GM12878 (cell line): ENCODE measurements at regions not wholly inside any gene's neighbourhood (a gene's known extent, or its start where the extent isn't known, plus 50 kb on each side); places are given as distances from the start of the nearest gene placed in this dataset.

Source experiments
- ATAC-seq: fragments of 200-7000 bp; cut with Tn5 transposase; 3 replicates; pipeline ENCODE4 v1.9.1; 2020; ENCODE audit warnings: mild to moderate bottlenecking, moderate library complexity
- BruUV-seq: library from RNA; stranded (reverse); fragments of 400-500 nt; replicated peaks from 2 replicates; lab custom pipeline; 2021; lab: Mats Ljungman, UMichigan
- CTCF ChIA-PET: fragments of 300-600 bp; sonication (Branson Sonifier 250); formaldehyde crosslinking; extraction: SDS; loops from one replicate; lab custom pipeline; 2021; ENCODE audit warnings: inconsistent platforms; lab: Yijun Ruan, JAX
- POLR2A ChIA-PET: fragments of 350-600 bp; formaldehyde crosslinking; extraction: SDS; loops from one replicate; lab custom pipeline; 2021; ENCODE audit warnings: inconsistent platforms; lab: Charles Lee
- RAD21 ChIA-PET: fragments of 300-600 bp; sonication (Branson Sonifier 250); formaldehyde crosslinking; loops from one replicate; lab custom pipeline; 2023; ENCODE audit warnings: antibody characterized with exemption; ENCODE audit not compliant: unreplicated experiment; lab: Charles Lee
- SMC1A ChIA-PET: fragments of 300-600 bp; sonication (Branson Sonifier 250); formaldehyde crosslinking; loops from one replicate; lab custom pipeline; 2023; ENCODE audit not compliant: unreplicated experiment, uncharacterized antibody; lab: Charles Lee
- DNase-seq: peaks from one replicate; pipeline ENCODE4 v3.0.0-alpha.2; 2011; ENCODE audit warnings: low read depth, low spot score
- FAIRE-seq: peaks from 3 replicates; lab custom pipeline; 2011; peaks lifted over from hg19 to GRCh38; lab: Jason Lieb, UNC
- H2AFZ ChIP-seq: 2 replicates; pipeline ENCODE4 v1.6.0; 2011; ENCODE audit warnings: low read depth, low read length, control low read depth; ENCODE audit not compliant: control insufficient read depth
- H3K27ac ChIP-seq: 2 replicates; pipeline ENCODE4 v1.5.1; 2011; ENCODE audit warnings: control low read depth; ENCODE audit not compliant: control insufficient read depth, insufficient read depth
- H3K27me3 ChIP-seq, 2 experiments: replicated peaks in 1 of 2; 2 replicates each; pipeline versions ENCODE4 v1.6.0 to v1.6.1; 2011; ENCODE audit warnings: low read length in 1 of 2; ENCODE audit not compliant: control insufficient read depth in 2 of 2, insufficient read depth in 2 of 2
- H3K36me3 ChIP-seq, 2 experiments: 2 replicates each; pipeline ENCODE4 v1.5.1; 2011; ENCODE audit warnings: low read length in 1 of 2; ENCODE audit not compliant: control insufficient read depth in 2 of 2, insufficient read depth in 2 of 2
- H3K4me1 ChIP-seq: 2 replicates; pipeline ENCODE4 v1.6.1; 2011; ENCODE audit warnings: mild to moderate bottlenecking, low read length, moderate library complexity, mixed read lengths; ENCODE audit not compliant: control insufficient read depth, insufficient read depth
- H3K4me2 ChIP-seq: 2 replicates; pipeline ENCODE4 v1.6.0; 2011; ENCODE audit warnings: control low read depth; ENCODE audit not compliant: control insufficient read depth, insufficient read depth
- H3K4me3 ChIP-seq: fragments of 200-600 bp; sonication (generic); 2 replicates; pipeline ENCODE4 v1.5.1; 2016
- H3K79me2 ChIP-seq: 2 replicates; pipeline ENCODE4 v1.6.0; 2011; ENCODE audit warnings: low read length; ENCODE audit not compliant: control insufficient read depth, insufficient read depth
- H3K9ac ChIP-seq: 2 replicates; pipeline ENCODE4 v1.8.0; 2011; ENCODE audit warnings: low read length, control low read depth, mixed read lengths; ENCODE audit not compliant: control insufficient read depth, insufficient read depth
- H3K9me3 ChIP-seq: replicated peaks from 3 replicates; pipeline ENCODE4 v1.5.1; 2011; ENCODE audit warnings: mild to moderate bottlenecking, low read length; ENCODE audit not compliant: control insufficient read depth, insufficient read depth
- H4K20me1 ChIP-seq: 2 replicates; pipeline ENCODE4 v1.6.0; 2011; ENCODE audit not compliant: control insufficient read depth, insufficient read depth
- ATF3 ChIP-seq: IDR thresholded peaks from 2 replicates; pipeline ENCODE4 v1.6.1; 2011; ENCODE audit warnings: low read depth, mild to moderate bottlenecking, low read length, moderate library complexity, borderline replicate concordance; ENCODE audit errors: extremely low read depth
- BRCA1 ChIP-seq: IDR thresholded peaks from 2 replicates; pipeline ENCODE4 v1.6.1; 2011; ENCODE audit warnings: low read depth, low read length, improper control_type of control experiment
- GABPA ChIP-seq: IDR thresholded peaks from 2 replicates; pipeline ENCODE4 v1.6.1; 2014; ENCODE audit warnings: antibody characterized with exemption, low read depth, mild to moderate bottlenecking, inconsistent platforms
- IKZF1 ChIP-seq: fragments of 450-650 bp; conservative IDR thresholded peaks from 2 replicates; pipeline ENCODE4 v1.6.1; 2017; ENCODE audit warnings: antibody characterized with exemption, mild to moderate bottlenecking
- KAT2A ChIP-seq: conservative IDR thresholded peaks from 2 replicates; pipeline ENCODE4 v1.6.1; 2011; ENCODE audit warnings: low read depth, low read length; ENCODE audit not compliant: control insufficient read depth
- MEF2B ChIP-seq: fragments of 450-650 bp; IDR thresholded peaks from 2 replicates; pipeline ENCODE4 v1.6.1; 2018; ENCODE audit warnings: mild to moderate bottlenecking, moderate library complexity; ENCODE audit not compliant: partially characterized antibody, poor library complexity, severe bottlenecking
- NR2C1 ChIP-seq: fragments of 450-650 bp; IDR thresholded peaks from 2 replicates; pipeline ENCODE4 v1.6.1; 2017; ENCODE audit warnings: antibody characterized with exemption, mild to moderate bottlenecking, moderate library complexity
- PKNOX1 ChIP-seq: fragments of 450-650 bp; IDR thresholded peaks from 2 replicates; pipeline ENCODE4 v1.6.1; 2016; ENCODE audit warnings: mild to moderate bottlenecking
- RUNX3 ChIP-seq: IDR thresholded peaks from 2 replicates; pipeline ENCODE4 v1.6.1; 2012; ENCODE audit warnings: low read length, inconsistent platforms
- SUZ12 ChIP-seq: fragments of 200-600 bp; sonication (generic); IDR thresholded peaks from one replicate; pipeline ENCODE4 v1.6.1; 2018; ENCODE audit warnings: antibody characterized with exemption, mild to moderate bottlenecking; ENCODE audit not compliant: unreplicated experiment
- TARDBP ChIP-seq: IDR thresholded peaks from 2 replicates; pipeline ENCODE4 v1.6.1; 2016; ENCODE audit warnings: borderline replicate concordance
- YBX1 ChIP-seq: fragments of 450-650 bp; IDR thresholded peaks from 2 replicates; pipeline ENCODE4 v1.6.1; 2016; ENCODE audit warnings: antibody characterized with exemption
- WGBS: methylation state at CpG from one replicate; pipeline ENCODE4 v1.1.6; 2016; ENCODE audit warnings: low lambda C conversion rate; ENCODE audit not compliant: insufficient replicate concordance, insufficient coverage; ENCODE audit errors: missing lambda C conversion rate; 5-methylcytosine and 5-hydroxymethylcytosine counted together
- in situ Hi-C: fragments of 300-500 bp; cut with MboI; formaldehyde crosslinking; loops from 9 replicates; pipeline ENCODE4 v1.14.3; 2018; ENCODE audit warnings: mixed read lengths
- intact Hi-C: fragments of 100-400 bp; cut with micrococcal nuclease; formaldehyde crosslinking; loops from one replicate; pipeline ENCODE4 v1.14.2; 2022; ENCODE audit not compliant: unreplicated experiment
- TF ChIP-seq, protein P1 (sequence below): fragments of 450-650 bp; IDR thresholded peaks from 2 replicates; pipeline ENCODE4 v1.6.1; 2016; ENCODE audit warnings: mild to moderate bottlenecking

- CTCF ChIA-PET, result no interaction called here
- H3K4me1 ChIP-seq, result no peaks in the 10 kb centered on the region
- no peaks in the 10 kb centered on the region for H3K36me3 ChIP-seq
- no peak overlapping the region for H3K4me2 ChIP-seq
- no peak for TF ChIP-seq SUZ12
- TF ChIP-seq PKNOX1, result no peak
- TF ChIP-seq GABPA, result no peak
- TF ChIP-seq TARDBP, result no peak
- TF ChIP-seq, protein P1, sequence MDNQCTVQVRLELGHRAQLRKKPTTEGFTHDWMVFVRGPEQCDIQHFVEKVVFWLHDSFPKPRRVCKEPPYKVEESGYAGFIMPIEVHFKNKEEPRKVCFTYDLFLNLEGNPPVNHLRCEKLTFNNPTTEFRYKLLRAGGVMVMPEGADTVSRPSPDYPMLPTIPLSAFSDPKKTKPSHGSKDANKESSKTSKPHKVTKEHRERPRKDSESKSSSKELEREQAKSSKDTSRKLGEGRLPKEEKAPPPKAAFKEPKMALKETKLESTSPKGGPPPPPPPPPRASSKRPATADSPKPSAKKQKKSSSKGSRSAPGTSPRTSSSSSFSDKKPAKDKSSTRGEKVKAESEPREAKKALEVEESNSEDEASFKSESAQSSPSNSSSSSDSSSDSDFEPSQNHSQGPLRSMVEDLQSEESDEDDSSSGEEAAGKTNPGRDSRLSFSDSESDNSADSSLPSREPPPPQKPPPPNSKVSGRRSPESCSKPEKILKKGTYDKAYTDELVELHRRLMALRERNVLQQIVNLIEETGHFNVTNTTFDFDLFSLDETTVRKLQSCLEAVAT, result no peak
- TF ChIP-seq IKZF1, result no peak
- TF ChIP-seq KAT2A, result no peak
- TF ChIP-seq MEF2B, result no peak
- TF ChIP-seq RUNX3, result no peak
- TF ChIP-seq BRCA1, result no peak
- no peak for TF ChIP-seq ATF3
- no peak for TF ChIP-seq YBX1
- TF ChIP-seq NR2C1, result no peak
- DNase-seq, result no peak
- in situ Hi-C loops (no loop called here), intact Hi-C loops (no loop called here)
- POLR2A ChIA-PET, result no interaction called here
- no peak overlapping the region for H2AFZ ChIP-seq
- SMC1A ChIA-PET, result no interaction called here
- H3K27me3 ChIP-seq, result no peaks in the 10 kb centered on the region
- no peak overlapping the region for H3K27ac ChIP-seq
- H3K4me3 ChIP-seq, result no peak overlapping the region
- H4K20me1 ChIP-seq, result no peaks in the 10 kb centered on the region
- 21% methylated on average over 2 of the region's 3 CpGs for WGBS
- FAIRE-seq, result no peak
- no TSS peak for BruUV-seq
- H3K9me3 ChIP-seq, result no peaks in the 10 kb centered on the region; the same call in 2 of the 3 replicates
- no peak overlapping the region for H3K9ac ChIP-seq
- ATAC-seq, result no peak
- no peaks in the 10 kb centered on the region for H3K79me2 ChIP-seq
- RAD21 ChIA-PET, result no interaction called here
Measured at GRCh38 chr17:22512057-22512456, 819.7 kb downstream of the KCNJ18 start.
